OCI-LY3 (cell line): ENCODE measurements at regions not wholly inside any gene's neighbourhood (a gene's known extent, or its start where the extent isn't known, plus 50 kb on each side); places are given as distances from the start of the nearest gene placed in this dataset.

ENCODE experiments used
- H2AFZ ChIP-seq: fragments of 200-600, 300-600 bp; shearing (Covaris generic); 2 replicates; pipeline ENCODE4 v1.6.0; 2014; ENCODE audit warnings: antibody characterized with exemption, low read depth, low read length
- H3K27ac ChIP-seq: fragments of 200-600, 300-600 bp; sonication (generic); 2 replicates; pipeline ENCODE4 v1.5.1; 2014; ENCODE audit warnings: mild to moderate bottlenecking, low read length, moderate library complexity, mixed read lengths
- H3K27me3 ChIP-seq: fragments of 200-600, 300-600 bp; sonication (generic); 2 replicates; pipeline ENCODE4 v1.6.1; 2014; ENCODE audit warnings: low read depth, low read length, mixed read lengths
- H3K36me3 ChIP-seq: fragments of 200-600, 300-600 bp; sonication (generic); replicated peaks from 2 replicates; pipeline ENCODE3; 2014; ENCODE audit warnings: low read depth, low read length, mixed read lengths
- H3K4me1 ChIP-seq: fragments of 300-600, 200-600 bp; sonication (generic); 2 replicates; pipeline ENCODE4 v1.6.1; 2014; ENCODE audit warnings: low read length, mixed read lengths
- H3K4me2 ChIP-seq: fragments of 200-600, 300-600 bp; sonication (generic); 2 replicates; pipeline ENCODE4 v1.6.1; 2014; ENCODE audit warnings: low read length, mixed read lengths
- H3K4me3 ChIP-seq: fragments of 300-600, 200-600 bp; sonication (generic); 2 replicates; pipeline ENCODE4 v1.5.1; 2014; ENCODE audit warnings: antibody characterized with exemption, mild to moderate bottlenecking, low read length, moderate library complexity
- H3K79me2 ChIP-seq: fragments of 300-600, 200-600 bp; shearing (Covaris generic); 2 replicates; pipeline ENCODE4 v1.6.1; 2014; ENCODE audit warnings: mild to moderate bottlenecking, low read length, mixed read lengths
- H3K9ac ChIP-seq: fragments of 300-600, 200-600 bp; shearing (Covaris generic); 2 replicates; pipeline ENCODE4 v1.6.0; 2014; ENCODE audit warnings: mild to moderate bottlenecking, low read length, moderate library complexity
- H3K9me3 ChIP-seq: fragments of 200-600, 300-600 bp; shearing (Covaris generic); 2 replicates; pipeline ENCODE4 v1.6.1; 2014; ENCODE audit warnings: low read length, mixed read lengths; ENCODE audit not compliant: insufficient read depth
- H4K20me1 ChIP-seq: fragments of 200-600, 300-600 bp; sonication (generic); 2 replicates; pipeline ENCODE4 v1.6.1; 2016; ENCODE audit warnings: low read length, mixed read lengths; ENCODE audit not compliant: insufficient read depth
- EZH2phosphoT487 ChIP-seq: fragments of 200-600 bp; shearing (Covaris generic); IDR thresholded peaks from 2 replicates; pipeline ENCODE4 v1.6.1; 2018; ENCODE audit warnings: antibody characterized with exemption, mixed run types, low read depth
- TF ChIP-seq, protein P1 (sequence below): fragments of 200-600, 300-600 bp; sonication (generic); IDR thresholded peaks from 2 replicates; pipeline ENCODE4 v1.5.1; 2014; ENCODE audit warnings: antibody characterized with exemption, low read length, low read depth

GRCh38 chr7:106372126-106372525 lies 87.3 kb upstream of the NAMPT start:
- Histone ChIP-seq H3K4me2 (no peak overlapping the region), H3K4me1 (peaks cover 36% of the 10 kb centered on the region), H2AFZ (no peak overlapping the region; the same call in 1 of the 2 replicates)

GRCh38 chr7:106371629-106372028 lies 86.8 kb upstream of the NAMPT start:
- Histone ChIP-seq H3K9me3 (no peaks in the 10 kb centered on the region), H4K20me1 (no peaks in the 10 kb centered on the region), H3K79me2 (no peaks in the 10 kb centered on the region), H3K27ac (no peak overlapping the region), H3K36me3 (no peaks in the 10 kb centered on the region), H3K4me2 (no peak overlapping the region), H3K9ac (no peak overlapping the region), H3K4me3 (no peak overlapping the region), H2AFZ (peak overlapping the region; percentile 56; the same call in 1 of the 2 replicates), H3K27me3 (0 out of 2 replicates have a peak, but pooled peaks cover 3% of the 10 kb centered on the region), H3K4me1 (peaks cover 35% of the 10 kb centered on the region)
- TF ChIP-seq EZH2phosphoT487, result no peak
- TF ChIP-seq, protein P1, sequence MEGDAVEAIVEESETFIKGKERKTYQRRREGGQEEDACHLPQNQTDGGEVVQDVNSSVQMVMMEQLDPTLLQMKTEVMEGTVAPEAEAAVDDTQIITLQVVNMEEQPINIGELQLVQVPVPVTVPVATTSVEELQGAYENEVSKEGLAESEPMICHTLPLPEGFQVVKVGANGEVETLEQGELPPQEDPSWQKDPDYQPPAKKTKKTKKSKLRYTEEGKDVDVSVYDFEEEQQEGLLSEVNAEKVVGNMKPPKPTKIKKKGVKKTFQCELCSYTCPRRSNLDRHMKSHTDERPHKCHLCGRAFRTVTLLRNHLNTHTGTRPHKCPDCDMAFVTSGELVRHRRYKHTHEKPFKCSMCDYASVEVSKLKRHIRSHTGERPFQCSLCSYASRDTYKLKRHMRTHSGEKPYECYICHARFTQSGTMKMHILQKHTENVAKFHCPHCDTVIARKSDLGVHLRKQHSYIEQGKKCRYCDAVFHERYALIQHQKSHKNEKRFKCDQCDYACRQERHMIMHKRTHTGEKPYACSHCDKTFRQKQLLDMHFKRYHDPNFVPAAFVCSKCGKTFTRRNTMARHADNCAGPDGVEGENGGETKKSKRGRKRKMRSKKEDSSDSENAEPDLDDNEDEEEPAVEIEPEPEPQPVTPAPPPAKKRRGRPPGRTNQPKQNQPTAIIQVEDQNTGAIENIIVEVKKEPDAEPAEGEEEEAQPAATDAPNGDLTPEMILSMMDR, result peak; percentile 22

More at GRCh38 chr7:106372126-106372525, 87.3 kb upstream of the NAMPT start:
- H3K4me3 ChIP-seq, result no peak overlapping the region
- no peaks in the 10 kb centered on the region for H4K20me1 ChIP-seq
- H3K36me3 ChIP-seq, result no peaks in the 10 kb centered on the region
- no peak overlapping the region for H3K9ac ChIP-seq
- TF ChIP-seq, protein P1, result no peak
- TF ChIP-seq EZH2phosphoT487, result no peak
- no peaks in the 10 kb centered on the region for H3K9me3 ChIP-seq
- H3K27ac ChIP-seq, result no peak overlapping the region
- H3K27me3 ChIP-seq, result 0 out of 2 replicates have a peak, but pooled peaks cover 3% of the 10 kb centered on the region
- H3K79me2 ChIP-seq, result no peaks in the 10 kb centered on the region

- Histone ChIP-seq H3K27me3 (0 out of 2 replicates have a peak, but pooled peaks cover 3% of the 10 kb centered on the region), H3K27ac (no peak overlapping the region), H4K20me1 (no peaks in the 10 kb centered on the region), H3K4me2 (no peak overlapping the region), H2AFZ (no peak overlapping the region), H3K36me3 (no peaks in the 10 kb centered on the region), H3K79me2 (no peaks in the 10 kb centered on the region), H3K9me3 (no peaks in the 10 kb centered on the region), H3K4me1 (peaks cover 28% of the 10 kb centered on the region), H3K4me3 (no peak overlapping the region), H3K9ac (no peak overlapping the region)
- TF ChIP-seq EZH2phosphoT487, result no peak
- TF ChIP-seq, protein P1, result no peak
These were observed 85.8 kb upstream of the NAMPT start for GRCh38 chr7:106370542-106370941.

- Histone ChIP-seq H3K36me3 (no peaks in the 10 kb centered on the region), H3K27me3 (0 out of 2 replicates have a peak, but pooled peaks cover 3% of the 10 kb centered on the region), H3K9ac (no peak overlapping the region), H2AFZ (no peak overlapping the region), H3K79me2 (no peaks in the 10 kb centered on the region), H3K9me3 (no peaks in the 10 kb centered on the region), H3K27ac (no peak overlapping the region), H4K20me1 (no peaks in the 10 kb centered on the region), H3K4me3 (no peak overlapping the region), H3K4me2 (no peak overlapping the region), H3K4me1 (peaks cover 33% of the 10 kb centered on the region)
- no peak for TF ChIP-seq EZH2phosphoT487
- TF ChIP-seq, protein P1, result no peak
These were observed 85.0 kb upstream of the NAMPT start for GRCh38 chr7:106369816-106370215.
